Omental fat pad (tissue), 3 donors: ENCODE measurements at regions not wholly inside any gene's neighbourhood (a gene's known extent, or its start where the extent isn't known, plus 50 kb on each side); places are given as distances from the start of the nearest gene placed in this dataset.

ENCODE experiments used
- ATAC-seq: fragments of 150-250 bp; one replicate; pipeline ENCODE4 v1.9.1; 2016; ENCODE audit warnings: mild to moderate bottlenecking, moderate library complexity; ENCODE audit not compliant: low FRiP score
- DNase-seq: peaks from one replicate; pipeline ENCODE4 v3.0.0-alpha.2; 2019; ENCODE audit warnings: low spot score
- CTCF ChIP-seq, 3 donors: fragments of 450-650 bp; IDR thresholded peaks; one replicate each; pipeline ENCODE4 v1.5.1; 2016 to 2017; ENCODE audit warnings: antibody characterized with exemption in 3 of 3, mild to moderate bottlenecking in 3 of 3, moderate library complexity in 2 of 3

GRCh38 chr6:104411302-104411701 is 448.4 kb downstream of the HACE1 start:
- TF ChIP-seq CTCF (IDR thresholded peaks at IDR 0.05): no peak
- ATAC-seq: no peak
- no peak for DNase-seq

GRCh38 chr6:104409913-104410312 is 449.8 kb downstream of the HACE1 start:
- no peak for TF ChIP-seq CTCF (IDR thresholded peaks at IDR 0.05)
- ATAC-seq: no peak
- DNase-seq: no peak

- ATAC-seq: no peak
- DNase-seq: no peak
- TF ChIP-seq CTCF (IDR thresholded peaks at IDR 0.05): no peak
Measured at GRCh38 chr6:104407957-104408356, 451.8 kb downstream of the HACE1 start.

GRCh38 chr6:104404377-104404776 is 455.3 kb downstream of the HACE1 start:
- DNase-seq (no peak), ATAC-seq (no peak)
- no peak for TF ChIP-seq CTCF (IDR thresholded peaks at IDR 0.05)

GRCh38 chr6:104402572-104402971 is 457.1 kb downstream of the HACE1 start:
- no peak for DNase-seq
- no peak for ATAC-seq
- TF ChIP-seq CTCF (IDR thresholded peaks at IDR 0.05): no peak

- ATAC-seq: no peak
- no peak for DNase-seq
- TF ChIP-seq CTCF (IDR thresholded peaks at IDR 0.05): no peak
Measured at GRCh38 chr6:104401926-104402325, 457.8 kb downstream of the HACE1 start.

GRCh38 chr6:104400844-104401243 is 458.9 kb downstream of the HACE1 start:
- no peak for ATAC-seq
- TF ChIP-seq CTCF (IDR thresholded peaks at IDR 0.05): no peak
- DNase-seq: no peak
